ENCODE measurements at regions not wholly inside any gene's neighbourhood (a gene's known extent, or its start where the extent isn't known, plus 50 kb on each side); places are given as distances from the start of the nearest gene placed in this dataset.

- intact Hi-C loops (cut with DNase I, micrococcal nuclease) = no loop called here
- H3K4me3 ChIP-seq = no peak overlapping the region
- TF ChIP-seq CTCF (IDR thresholded peaks at IDR 0.05) = no peak
- DNase-seq (no peak), ATAC-seq (no peak)
- no peaks in the 10 kb centered on the region for H3K36me3 ChIP-seq (ENCODE audit: low read depth)
- no peaks in the 10 kb centered on the region for H3K4me1 ChIP-seq (ENCODE audit: low read depth)
- H3K9me3 ChIP-seq = no peaks in the 10 kb centered on the region
Observed at GRCh38 chr12:3350432-3350831, 140.6 kb upstream of the PRMT8 start.

DNA sequence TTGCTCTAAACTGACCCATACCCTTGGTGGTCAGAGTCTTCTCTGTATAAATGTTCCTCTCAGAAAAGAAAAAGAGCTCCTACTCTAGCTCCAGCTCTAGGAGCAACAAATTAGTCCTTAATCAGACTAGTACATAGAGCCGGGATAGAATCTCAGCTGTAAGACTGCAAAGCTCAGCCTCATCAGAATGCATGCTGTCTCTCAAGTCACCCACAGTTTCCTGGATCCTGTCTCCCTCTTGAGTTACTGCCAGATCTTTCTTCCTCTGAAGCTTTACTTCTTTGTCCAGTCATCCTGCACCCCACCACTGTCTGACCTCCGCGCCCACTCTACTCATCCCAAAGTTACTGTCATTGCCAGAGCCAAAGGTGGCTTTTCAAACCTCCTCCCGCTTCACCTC, 139.3 kb upstream of the PRMT8 start:
- no peak overlapping the region for H3K4me3 ChIP-seq
- no peaks in the 10 kb centered on the region for H3K9me3 ChIP-seq
- H3K36me3 ChIP-seq (ENCODE audit: low read depth) = no peaks in the 10 kb centered on the region
- DNase-seq (no peak), ATAC-seq (no peak)
- intact Hi-C loops (cut with DNase I, micrococcal nuclease) = no loop called here
- H3K4me1 ChIP-seq (ENCODE audit: low read depth) = no peaks in the 10 kb centered on the region
- no peak for TF ChIP-seq CTCF (IDR thresholded peaks at IDR 0.05)

GRCh38 chr12:3352230-3352629, 138.8 kb upstream of the PRMT8 start:
- no peak for ATAC-seq
- H3K4me3 ChIP-seq = no peak overlapping the region
- H3K4me1 ChIP-seq (ENCODE audit: low read depth) = no peaks in the 10 kb centered on the region

GRCh38 chr12:3353621-3354020, 137.4 kb upstream of the PRMT8 start:
- ATAC-seq (no peak), DNase-seq (no peak)
- no peaks in the 10 kb centered on the region for H3K36me3 ChIP-seq (ENCODE audit: low read depth)
- no peaks in the 10 kb centered on the region for H3K4me1 ChIP-seq (ENCODE audit: low read depth)
- H3K9me3 ChIP-seq = no peaks in the 10 kb centered on the region
- TF ChIP-seq CTCF (IDR thresholded peaks at IDR 0.05) = no peak
- intact Hi-C loops (cut with DNase I, micrococcal nuclease) = no loop called here
- no peak overlapping the region for H3K4me3 ChIP-seq

More at GRCh38 chr12:3352230-3352629, 138.8 kb upstream of the PRMT8 start:
- intact Hi-C loops (cut with DNase I, micrococcal nuclease) = no loop called here
- no peaks in the 10 kb centered on the region for H3K36me3 ChIP-seq (ENCODE audit: low read depth)
- TF ChIP-seq CTCF (IDR thresholded peaks at IDR 0.05) = no peak
- no peak for DNase-seq
- H3K9me3 ChIP-seq = no peaks in the 10 kb centered on the region

GRCh38 chr12:3354586-3354985, 136.4 kb upstream of the PRMT8 start:
- intact Hi-C loops (cut with DNase I, micrococcal nuclease) = no loop called here
- no peaks in the 10 kb centered on the region for H3K9me3 ChIP-seq
- DNase-seq (no peak), ATAC-seq (no peak)
- no peaks in the 10 kb centered on the region for H3K4me1 ChIP-seq (ENCODE audit: low read depth)
- H3K36me3 ChIP-seq (ENCODE audit: low read depth) = no peaks in the 10 kb centered on the region
- TF ChIP-seq CTCF (IDR thresholded peaks at IDR 0.05) = no peak
- H3K4me3 ChIP-seq = no peak overlapping the region

DNA sequence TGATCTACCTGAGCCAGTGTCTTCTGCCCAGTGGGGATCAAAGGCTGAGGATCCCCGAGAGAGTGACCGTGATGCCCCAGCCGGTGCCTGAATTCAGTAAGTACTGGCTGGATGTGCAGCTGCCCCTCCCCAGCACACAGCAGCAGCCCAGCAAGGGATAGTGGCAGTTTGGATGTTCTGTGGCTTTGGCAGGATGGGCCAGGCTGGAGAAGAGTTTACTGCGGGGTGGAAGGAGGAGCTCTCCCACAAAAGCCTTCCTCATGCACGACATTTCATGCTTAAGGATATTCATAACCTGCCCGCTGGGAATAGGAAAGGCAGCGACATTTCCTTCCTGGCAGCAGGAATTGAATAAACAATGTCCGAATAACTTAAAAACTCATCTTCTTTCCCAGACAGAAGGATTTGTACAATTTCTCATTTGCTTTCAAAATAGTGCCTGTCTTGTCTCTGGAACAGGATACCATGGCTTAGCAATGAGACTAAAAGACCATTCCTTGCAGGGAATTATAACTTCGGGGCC, 135.6 kb upstream of the PRMT8 start:
- TF ChIP-seq CTCF (IDR thresholded peaks at IDR 0.05) = no peak
- DNase-seq (no peak), ATAC-seq (no peak)
- intact Hi-C loops (cut with DNase I, micrococcal nuclease) = no loop called here
- Histone ChIP-seq H3K4me3 (no peak overlapping the region), H3K36me3 (ENCODE audit: low read depth) (no peaks in the 10 kb centered on the region), H3K9me3 (no peaks in the 10 kb centered on the region), H3K4me1 (ENCODE audit: low read depth) (no peaks in the 10 kb centered on the region)

Measured in mucosa of descending colon (tissue), 3 donors.